ENCODE measurements at regions not wholly inside any gene's neighbourhood (a gene's known extent, or its start where the extent isn't known, plus 50 kb on each side); places are given as distances from the start of the nearest gene placed in this dataset.

GRCh38 chr15:93656041-93656440 lies 567.0 kb upstream of the RGMA start:
- no peak for DNase-seq (ENCODE audit: low read depth)
- H3K4me3 ChIP-seq (ENCODE audit: low read depth, low read length), result no peak overlapping the region
- TF ChIP-seq CTCF (conservative IDR thresholded peaks at IDR 0.05; ENCODE audit: low read depth, low read length), result no peak

- TF ChIP-seq CTCF (conservative IDR thresholded peaks at IDR 0.05; ENCODE audit: low read depth, low read length), result no peak
- no peak for DNase-seq (ENCODE audit: low read depth)
- no peak overlapping the region for H3K4me3 ChIP-seq (ENCODE audit: low read depth, low read length)
Measured at GRCh38 chr15:93649691-93650235, 560.8 kb upstream of the RGMA start.

GRCh38 chr15:93646193-93646592 lies 557.2 kb upstream of the RGMA start:
- no peak for TF ChIP-seq CTCF (conservative IDR thresholded peaks at IDR 0.05; ENCODE audit: low read depth, low read length)

GRCh38 chr15:93645594-93645993 lies 556.6 kb upstream of the RGMA start:
- H3K4me3 ChIP-seq (ENCODE audit: low read depth, low read length), result no peak overlapping the region
- TF ChIP-seq CTCF (conservative IDR thresholded peaks at IDR 0.05; ENCODE audit: low read depth, low read length), result no peak
- no peak for DNase-seq (ENCODE audit: low read depth)

More at GRCh38 chr15:93646193-93646592, 557.2 kb upstream of the RGMA start:
- no peak for DNase-seq (ENCODE audit: low read depth)
- no peak overlapping the region for H3K4me3 ChIP-seq (ENCODE audit: low read depth, low read length)

GRCh38 chr15:93644595-93644994 lies 555.6 kb upstream of the RGMA start:
- TF ChIP-seq CTCF (conservative IDR thresholded peaks at IDR 0.05; ENCODE audit: low read depth, low read length), result no peak
- no peak for DNase-seq (ENCODE audit: low read depth)
- no peak overlapping the region for H3K4me3 ChIP-seq (ENCODE audit: low read depth, low read length)

GRCh38 chr15:93640411-93640962 lies 551.5 kb upstream of the RGMA start:
- no peak for DNase-seq (ENCODE audit: low read depth)
- H3K4me3 ChIP-seq (ENCODE audit: low read depth, low read length), result no peak overlapping the region
- TF ChIP-seq CTCF (conservative IDR thresholded peaks at IDR 0.05; ENCODE audit: low read depth, low read length), result no peak

GRCh38 chr15:93631958-93632618 lies 543.1 kb upstream of the RGMA start:
- no peak for TF ChIP-seq CTCF (conservative IDR thresholded peaks at IDR 0.05; ENCODE audit: low read depth, low read length)
- no peak overlapping the region for H3K4me3 ChIP-seq (ENCODE audit: low read depth, low read length)
- DNase-seq (ENCODE audit: low read depth), result no peak

Measured in choroid plexus epithelial cell (primary cell).